ENCODE measurements at regions not wholly inside any gene's neighbourhood (a gene's known extent, or its start where the extent isn't known, plus 50 kb on each side); places are given as distances from the start of the nearest gene placed in this dataset.

DNA sequence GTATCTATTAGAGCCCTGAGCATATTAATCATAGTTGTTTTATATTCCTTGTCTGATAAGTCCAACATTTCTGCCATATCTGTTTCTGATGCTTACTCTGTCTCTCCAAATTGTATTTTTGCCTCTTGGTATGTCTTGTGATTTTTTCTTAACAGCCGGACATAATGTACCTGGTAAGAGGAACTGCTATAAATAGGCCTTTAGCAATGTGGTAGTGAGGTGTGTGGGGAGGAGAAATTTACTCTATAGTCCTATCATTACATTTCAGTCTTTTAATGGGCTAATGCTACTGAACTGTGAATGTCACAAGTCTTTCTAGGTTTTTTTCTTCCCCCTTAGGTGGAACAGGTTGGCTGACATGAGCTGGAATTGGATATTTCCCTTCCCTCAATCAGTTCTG is 176.1 kb upstream of the FGF10 start:
- TF ChIP-seq, protein P1, sequence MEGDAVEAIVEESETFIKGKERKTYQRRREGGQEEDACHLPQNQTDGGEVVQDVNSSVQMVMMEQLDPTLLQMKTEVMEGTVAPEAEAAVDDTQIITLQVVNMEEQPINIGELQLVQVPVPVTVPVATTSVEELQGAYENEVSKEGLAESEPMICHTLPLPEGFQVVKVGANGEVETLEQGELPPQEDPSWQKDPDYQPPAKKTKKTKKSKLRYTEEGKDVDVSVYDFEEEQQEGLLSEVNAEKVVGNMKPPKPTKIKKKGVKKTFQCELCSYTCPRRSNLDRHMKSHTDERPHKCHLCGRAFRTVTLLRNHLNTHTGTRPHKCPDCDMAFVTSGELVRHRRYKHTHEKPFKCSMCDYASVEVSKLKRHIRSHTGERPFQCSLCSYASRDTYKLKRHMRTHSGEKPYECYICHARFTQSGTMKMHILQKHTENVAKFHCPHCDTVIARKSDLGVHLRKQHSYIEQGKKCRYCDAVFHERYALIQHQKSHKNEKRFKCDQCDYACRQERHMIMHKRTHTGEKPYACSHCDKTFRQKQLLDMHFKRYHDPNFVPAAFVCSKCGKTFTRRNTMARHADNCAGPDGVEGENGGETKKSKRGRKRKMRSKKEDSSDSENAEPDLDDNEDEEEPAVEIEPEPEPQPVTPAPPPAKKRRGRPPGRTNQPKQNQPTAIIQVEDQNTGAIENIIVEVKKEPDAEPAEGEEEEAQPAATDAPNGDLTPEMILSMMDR (IDR thresholded peaks at IDR 0.05), result no peak
- no peak for TF ChIP-seq EZH2 (IDR thresholded peaks at IDR 0.05; ENCODE audit: borderline replicate concordance, insufficient read depth, low read depth, low read length, poor library complexity, severe bottlenecking)
